IgD-negative memory B cell (primary cell): ENCODE measurements at regions not wholly inside any gene's neighbourhood (a gene's known extent, or its start where the extent isn't known, plus 50 kb on each side); places are given as distances from the start of the nearest gene placed in this dataset.

ENCODE experiments used
- H3K27ac Mint-ChIP-seq, 3 donors: one replicate each; pipeline ENCODE4 v1.8.0; 2020 to 2022; ENCODE audit warnings: mild to moderate bottlenecking in 3 of 3, mixed read lengths in 3 of 3, moderate library complexity in 1 of 3
- H3K27me3 Mint-ChIP-seq: one replicate; pipeline ENCODE4 v1.8.0; 2021; ENCODE audit warnings: mixed read lengths
- H3K36me3 Mint-ChIP-seq: one replicate; pipeline ENCODE4 v1.8.0; 2020; ENCODE audit warnings: mild to moderate bottlenecking, mixed read lengths
- H3K4me1 Mint-ChIP-seq, 3 donors: one replicate each; pipeline ENCODE4 v1.8.0; 2020 to 2022; ENCODE audit warnings: mixed read lengths in 3 of 3, mild to moderate bottlenecking in 1 of 3
- H3K4me3 Mint-ChIP-seq, 4 donors: one replicate each; pipeline ENCODE4 v1.8.0; 2020 to 2022; ENCODE audit warnings: mild to moderate bottlenecking in 4 of 4, mixed read lengths in 4 of 4, moderate library complexity in 3 of 4
- H3K9me3 Mint-ChIP-seq, 3 donors: one replicate each; pipeline ENCODE4 v1.8.0; 2020 to 2021; ENCODE audit warnings: mixed read lengths in 3 of 3, mild to moderate bottlenecking in 1 of 3

DNA sequence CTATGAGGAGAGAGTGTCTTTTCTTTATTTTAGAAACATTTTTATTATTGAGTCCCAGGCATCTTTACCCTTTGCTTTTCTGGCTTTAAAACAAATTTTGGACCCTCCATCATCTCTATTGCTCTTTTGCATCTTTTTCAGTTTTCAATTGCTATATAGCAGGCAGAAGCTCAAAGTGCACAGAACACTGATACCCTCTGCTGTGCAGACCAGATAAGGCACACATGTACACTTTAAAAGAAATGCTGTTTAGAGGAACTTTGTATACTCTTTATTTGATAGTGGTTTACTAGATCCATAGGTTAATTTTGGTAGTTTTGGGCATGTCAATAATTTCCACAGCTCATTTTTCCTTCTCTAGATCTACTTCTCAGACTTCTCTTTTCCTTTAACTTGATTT lies 324.2 kb downstream of the SH2D4B start:
- Mint-ChIP-seq H3K4me3 (no peak overlapping the region), H3K36me3 (no peaks in the 10 kb centered on the region), H3K4me1 (no peaks in the 10 kb centered on the region), H3K9me3 (no peaks in the 10 kb centered on the region), H3K27ac (no peak overlapping the region), H3K27me3 (no peaks in the 10 kb centered on the region)

GRCh38 chr10:80870282-80870681 lies 332.6 kb downstream of the SH2D4B start:
- H3K27ac Mint-ChIP-seq: no peak overlapping the region
- H3K27me3 Mint-ChIP-seq: peaks cover 2% of the 10 kb centered on the region
- no peaks in the 10 kb centered on the region for H3K36me3 Mint-ChIP-seq
- H3K9me3 Mint-ChIP-seq: peaks cover 10 to 16% (median 10%) of the 10 kb centered on the region in 3 donors
- H3K4me1 Mint-ChIP-seq: no peaks in the 10 kb centered on the region
- no peak overlapping the region for H3K4me3 Mint-ChIP-seq

- no peaks in the 10 kb centered on the region for H3K4me1 Mint-ChIP-seq
- no peak overlapping the region for H3K27ac Mint-ChIP-seq
- peaks cover 2% of the 10 kb centered on the region for H3K27me3 Mint-ChIP-seq
- H3K4me3 Mint-ChIP-seq: no peak overlapping the region
- H3K9me3 Mint-ChIP-seq: peaks cover 10 to 16% (median 11%) of the 10 kb centered on the region in 3 donors
- no peaks in the 10 kb centered on the region for H3K36me3 Mint-ChIP-seq
Observed at GRCh38 chr10:80871083-80871482, 333.4 kb downstream of the SH2D4B start.

DNA sequence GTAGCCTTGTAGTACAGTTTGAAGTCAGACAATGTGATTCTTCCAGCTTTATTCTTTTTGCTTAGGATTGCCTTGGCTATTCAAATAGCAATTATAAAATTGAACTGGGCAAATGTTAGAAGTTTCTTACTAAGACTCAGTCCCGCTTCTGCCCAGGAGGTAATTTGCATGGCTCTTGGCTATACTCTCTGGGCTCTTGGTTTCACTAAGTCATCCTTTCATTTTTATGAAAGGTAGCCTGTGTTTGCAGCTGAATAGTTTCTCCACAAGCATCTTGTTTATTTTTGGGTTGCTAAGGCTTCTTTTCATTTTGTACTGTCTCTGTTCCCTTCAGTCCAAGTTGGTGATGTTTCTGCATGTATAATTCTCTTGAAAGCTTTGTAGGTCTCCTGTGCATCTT lies 340.6 kb downstream of the SH2D4B start:
- H3K27ac Mint-ChIP-seq: peak overlapping the region in 1 of 3 donors; percentile 16
- H3K4me3 Mint-ChIP-seq: no peak overlapping the region
- no peaks in the 10 kb centered on the region for H3K4me1 Mint-ChIP-seq
- H3K36me3 Mint-ChIP-seq: no peaks in the 10 kb centered on the region
- H3K9me3 Mint-ChIP-seq: peaks cover 4 to 8% (median 5%) of the 10 kb centered on the region in 3 donors
- H3K27me3 Mint-ChIP-seq: no peaks in the 10 kb centered on the region

- Mint-ChIP-seq H3K27me3 (no peaks in the 10 kb centered on the region), H3K27ac (no peak overlapping the region), H3K36me3 (no peaks in the 10 kb centered on the region), H3K4me3 (no peak overlapping the region), H3K4me1 (no peaks in the 10 kb centered on the region), H3K9me3 (peaks cover 0 to 3% (median 0%) of the 10 kb centered on the region in 3 donors)
Observed at GRCh38 chr10:80890146-80890545, 352.4 kb downstream of the SH2D4B start.

DNA sequence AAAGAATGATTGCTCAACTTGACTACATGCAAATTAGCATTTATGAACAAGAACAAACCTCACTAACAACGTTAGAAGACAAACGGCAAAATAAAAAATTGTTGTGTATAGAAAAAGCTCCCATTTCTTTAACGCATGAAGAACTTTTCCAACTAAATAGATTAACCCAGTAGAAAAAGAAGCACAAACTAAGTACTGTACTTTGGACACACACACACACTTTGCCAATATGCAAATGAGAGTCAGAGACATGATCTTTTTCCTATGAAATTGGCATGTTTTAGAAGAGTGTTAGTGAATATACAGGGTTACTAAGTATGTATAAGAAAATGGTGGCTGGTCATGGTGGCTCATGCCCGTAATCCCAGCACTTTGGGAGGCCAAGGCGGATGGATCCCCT lies 355.6 kb downstream of the SH2D4B start:
- H3K27ac Mint-ChIP-seq: no peak overlapping the region
- no peaks in the 10 kb centered on the region for H3K4me1 Mint-ChIP-seq
- H3K9me3 Mint-ChIP-seq: peaks cover 0 to 3% (median 2%) of the 10 kb centered on the region in 3 donors
- H3K27me3 Mint-ChIP-seq: no peaks in the 10 kb centered on the region
- no peaks in the 10 kb centered on the region for H3K36me3 Mint-ChIP-seq
- H3K4me3 Mint-ChIP-seq: no peak overlapping the region

DNA sequence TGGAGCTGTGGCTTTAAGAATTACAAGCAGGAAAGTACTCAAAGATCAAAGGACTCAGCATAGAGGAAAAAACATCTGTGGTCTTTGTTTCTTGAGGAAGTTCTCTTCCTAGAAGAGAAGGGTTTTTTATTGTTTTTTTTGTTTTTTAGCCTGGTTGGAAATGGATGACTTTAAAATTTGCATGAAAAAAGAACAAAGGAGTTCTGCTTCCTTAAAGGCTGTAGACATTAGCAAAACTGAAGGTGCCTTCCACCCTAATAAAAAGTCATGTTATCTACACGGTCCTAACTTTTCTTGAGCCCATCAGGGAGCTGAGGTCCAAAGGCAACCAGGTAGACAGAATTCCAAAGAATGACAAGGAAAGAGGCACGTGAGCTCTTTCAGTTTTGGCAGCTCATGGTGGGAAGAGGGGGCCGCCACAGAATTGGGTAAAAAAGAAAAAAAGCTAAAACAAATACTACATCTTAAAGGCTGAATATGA lies 356.6 kb downstream of the SH2D4B start:
- Mint-ChIP-seq H3K9me3 (peaks cover 0 to 3% (median 2%) of the 10 kb centered on the region in 3 donors), H3K27ac (no peak overlapping the region), H3K27me3 (no peaks in the 10 kb centered on the region), H3K4me3 (peak overlapping the region in 1 of 4 donors; percentile 7), H3K36me3 (no peaks in the 10 kb centered on the region), H3K4me1 (no peaks in the 10 kb centered on the region)

DNA sequence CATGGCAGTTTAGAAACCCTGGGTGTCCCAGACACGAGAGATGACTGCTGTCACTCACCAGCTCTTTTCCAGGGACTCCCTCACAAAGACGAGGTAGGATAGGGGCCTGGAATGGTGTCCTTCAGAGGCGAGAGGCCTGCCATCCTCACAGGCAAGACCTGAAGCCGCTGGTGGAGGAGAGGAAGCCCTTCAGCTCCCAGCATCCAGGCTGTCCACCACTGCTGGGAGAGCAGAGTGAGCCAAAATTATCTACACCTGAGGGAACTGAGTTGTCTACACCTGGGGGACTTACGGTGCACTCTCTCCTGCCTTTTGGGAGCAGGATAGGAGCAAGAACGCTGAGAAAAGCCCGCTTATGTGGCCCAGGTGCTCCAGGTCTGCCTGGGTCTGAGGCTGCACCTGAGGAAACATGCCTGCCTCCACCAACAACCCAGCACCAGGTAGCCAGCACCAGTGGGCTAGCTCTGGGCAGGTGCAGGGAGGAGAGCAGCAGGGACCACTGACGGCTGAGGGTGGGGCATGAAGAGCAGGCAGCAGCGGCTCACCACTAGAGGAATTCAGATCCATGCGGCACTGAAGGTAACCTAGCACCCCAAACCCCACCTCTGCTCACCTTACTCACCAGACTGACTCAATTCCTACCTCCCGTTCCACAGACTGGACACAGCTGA lies 357.2 kb downstream of the SH2D4B start:
- H3K4me3 Mint-ChIP-seq: peak overlapping the region in 1 of 4 donors; percentile 7
- H3K9me3 Mint-ChIP-seq: peaks cover 0 to 3% (median 2%) of the 10 kb centered on the region in 3 donors
- H3K4me1 Mint-ChIP-seq: no peaks in the 10 kb centered on the region
- no peaks in the 10 kb centered on the region for H3K27me3 Mint-ChIP-seq
- H3K27ac Mint-ChIP-seq: no peak overlapping the region
- no peaks in the 10 kb centered on the region for H3K36me3 Mint-ChIP-seq

GRCh38 chr10:80896076-80896475 lies 358.4 kb downstream of the SH2D4B start:
- Mint-ChIP-seq H3K4me1 (no peaks in the 10 kb centered on the region), H3K9me3 (peaks cover 0 to 3% (median 0%) of the 10 kb centered on the region in 3 donors), H3K36me3 (no peaks in the 10 kb centered on the region), H3K27ac (no peak overlapping the region), H3K4me3 (no peak overlapping the region), H3K27me3 (no peaks in the 10 kb centered on the region)

DNA sequence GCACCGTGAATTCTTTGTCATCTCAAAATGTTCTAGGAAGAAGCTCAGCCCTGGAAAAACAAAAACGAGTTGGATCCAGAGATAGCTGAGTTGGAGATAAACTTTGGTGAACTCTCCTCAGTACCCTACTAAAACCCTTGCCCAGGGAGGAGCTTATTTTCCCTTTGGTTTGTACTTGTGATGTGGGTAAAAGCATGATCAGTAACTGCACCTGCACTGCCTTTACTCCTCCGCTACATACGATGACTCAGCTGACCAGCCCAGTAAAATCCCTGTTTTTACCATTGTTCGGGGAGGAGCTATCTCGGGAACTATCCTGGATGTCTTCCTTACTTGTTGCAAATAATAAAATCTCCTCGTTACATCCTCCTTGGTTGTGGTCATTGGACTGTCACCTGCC lies 359.3 kb downstream of the SH2D4B start:
- no peak overlapping the region for H3K27ac Mint-ChIP-seq
- H3K27me3 Mint-ChIP-seq: no peaks in the 10 kb centered on the region

GRCh38 chr10:80900661-80901060 lies 363.0 kb downstream of the SH2D4B start:
- no peaks in the 10 kb centered on the region for H3K36me3 Mint-ChIP-seq
- peaks cover 0 to 8% (median 0%) of the 10 kb centered on the region in 3 donors for H3K9me3 Mint-ChIP-seq
- H3K4me1 Mint-ChIP-seq: no peaks in the 10 kb centered on the region
- H3K27me3 Mint-ChIP-seq: no peaks in the 10 kb centered on the region
- no peak overlapping the region for H3K27ac Mint-ChIP-seq
- H3K4me3 Mint-ChIP-seq: no peak overlapping the region

More for the DNA sequence above, 359.3 kb downstream of the SH2D4B start:
- Mint-ChIP-seq H3K36me3 (no peaks in the 10 kb centered on the region), H3K9me3 (peaks cover 0 to 3% (median 0%) of the 10 kb centered on the region in 3 donors), H3K4me1 (no peaks in the 10 kb centered on the region), H3K4me3 (no peak overlapping the region)

DNA sequence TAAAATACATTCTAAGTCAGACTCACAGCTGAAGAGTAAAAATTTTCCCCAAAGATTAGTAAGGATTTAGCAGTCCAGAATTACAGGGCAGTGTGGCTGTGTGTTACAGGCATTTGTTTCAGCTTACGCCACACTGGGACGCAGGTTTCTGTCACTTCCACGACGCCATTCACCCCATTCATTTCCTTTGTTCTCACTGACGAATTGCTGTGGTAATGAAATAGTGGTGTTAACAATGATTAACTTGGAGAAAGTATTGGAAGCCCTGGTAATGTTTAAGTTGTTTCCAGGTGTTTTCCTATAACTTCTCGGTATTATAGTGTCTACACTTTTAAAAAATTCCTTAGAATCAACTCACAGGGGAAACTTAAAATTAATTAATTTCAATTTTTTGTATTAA lies 370.9 kb downstream of the SH2D4B start:
- no peaks in the 10 kb centered on the region for H3K4me1 Mint-ChIP-seq
- H3K9me3 Mint-ChIP-seq: no peaks in the 10 kb centered on the region
- H3K27ac Mint-ChIP-seq: no peak overlapping the region
- H3K4me3 Mint-ChIP-seq: no peak overlapping the region
- H3K36me3 Mint-ChIP-seq: no peaks in the 10 kb centered on the region
- H3K27me3 Mint-ChIP-seq: peaks cover 3% of the 10 kb centered on the region

DNA sequence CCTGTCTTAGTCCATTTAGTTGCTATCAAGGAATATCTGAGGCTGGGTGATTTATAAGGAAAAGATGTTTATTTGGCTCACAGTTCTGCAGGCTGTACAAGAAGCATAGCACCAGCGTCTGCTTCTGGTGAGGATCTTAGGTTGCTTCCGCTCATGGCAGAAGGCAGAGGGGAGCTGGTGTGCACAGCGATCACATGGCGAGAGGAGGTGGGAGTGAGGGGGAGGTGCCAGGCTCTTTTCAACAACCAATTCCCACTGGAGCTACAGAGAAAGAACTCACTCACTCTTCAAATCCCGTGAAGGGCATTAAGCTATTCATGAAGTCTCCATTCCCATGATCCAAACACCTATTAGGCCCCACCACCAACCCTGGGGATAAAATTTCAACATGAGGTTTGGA lies 371.6 kb downstream of the SH2D4B start:
- Mint-ChIP-seq H3K4me3 (no peak overlapping the region), H3K36me3 (no peaks in the 10 kb centered on the region), H3K4me1 (no peaks in the 10 kb centered on the region), H3K9me3 (no peaks in the 10 kb centered on the region), H3K27ac (no peak overlapping the region), H3K27me3 (peaks cover 3% of the 10 kb centered on the region)

DNA sequence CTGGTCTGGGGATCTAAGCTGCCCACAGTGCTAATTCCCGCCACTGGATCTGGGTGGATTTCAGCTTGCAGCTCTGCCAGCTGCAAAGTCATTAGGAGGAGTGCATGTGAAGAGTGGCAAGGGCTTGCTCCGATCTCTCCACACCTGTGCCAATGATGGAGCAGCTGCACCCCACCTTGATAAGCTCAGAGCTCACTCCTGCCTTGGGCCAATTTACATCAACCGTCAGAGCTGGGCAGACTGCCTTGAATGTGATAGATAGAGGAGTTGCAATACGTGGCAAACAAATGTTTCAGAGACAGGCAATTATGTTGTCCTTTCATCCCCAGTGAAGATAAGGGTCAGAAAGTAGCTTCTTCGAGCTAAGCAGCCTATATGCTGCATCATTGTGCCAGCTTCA lies 379.9 kb downstream of the SH2D4B start:
- no peak overlapping the region for H3K27ac Mint-ChIP-seq
- no peak overlapping the region for H3K4me3 Mint-ChIP-seq
- H3K27me3 Mint-ChIP-seq: peaks cover 2% of the 10 kb centered on the region
- H3K9me3 Mint-ChIP-seq: no peaks in the 10 kb centered on the region
- H3K36me3 Mint-ChIP-seq: no peaks in the 10 kb centered on the region
- H3K4me1 Mint-ChIP-seq: no peaks in the 10 kb centered on the region

GRCh38 chr10:80921032-80921431 lies 383.3 kb downstream of the SH2D4B start:
- Mint-ChIP-seq H3K9me3 (no peaks in the 10 kb centered on the region), H3K4me1 (no peaks in the 10 kb centered on the region), H3K4me3 (no peak overlapping the region), H3K27ac (no peak overlapping the region), H3K36me3 (no peaks in the 10 kb centered on the region), H3K27me3 (peaks cover 2% of the 10 kb centered on the region)
